HUES48 (cell line): ENCODE measurements at regions not wholly inside any gene's neighbourhood (a gene's known extent, or its start where the extent isn't known, plus 50 kb on each side); places are given as distances from the start of the nearest gene placed in this dataset.
A peak's percentile ranks its signal among the peaks of the same experiment; 100 is the strongest.
"Not testable (repeated sequence)": the region's sequence is repeated elsewhere in the genome, so short reads cannot be mapped to it uniquely, and the experiment has no call there.

Experiments used
- H3K27ac ChIP-seq: one replicate; pipeline ENCODE4 v1.7.0; 2013; ENCODE audit warnings: low read depth, low read length, inconsistent platforms
- H3K27me3 ChIP-seq: 2 replicates; pipeline ENCODE4 v1.6.1; 2013; ENCODE audit warnings: mild to moderate bottlenecking, low read length; ENCODE audit not compliant: control insufficient read depth, insufficient read depth
- H3K36me3 ChIP-seq: 2 replicates; pipeline ENCODE4 v1.6.1; 2013; ENCODE audit warnings: low read length; ENCODE audit not compliant: control insufficient read depth, insufficient read depth
- H3K4me1 ChIP-seq: 2 replicates; pipeline ENCODE4 v1.6.1; 2013; ENCODE audit warnings: mild to moderate bottlenecking, low read length; ENCODE audit not compliant: control insufficient read depth, insufficient read depth
- H3K4me3 ChIP-seq: 2 replicates; pipeline ENCODE4 v1.5.1; 2013; ENCODE audit warnings: mild to moderate bottlenecking, low read depth, low read length
- H3K9ac ChIP-seq: 2 replicates; pipeline ENCODE4 v1.6.1; 2013; ENCODE audit warnings: mild to moderate bottlenecking, low read depth, low read length, moderate library complexity
- H3K9me3 ChIP-seq: 2 replicates; pipeline ENCODE4 v1.6.1; 2013; ENCODE audit warnings: low read length; ENCODE audit not compliant: control insufficient read depth, insufficient read depth

GRCh38 chr6:63010962-63011361 lies 200.3 kb upstream of the FKBP1C start:
- H3K27me3 ChIP-seq, H3K9ac ChIP-seq, H3K9me3 ChIP-seq, H3K36me3 ChIP-seq, H3K4me3 ChIP-seq, H3K4me1 ChIP-seq: not testable (repeated sequence)
- peak overlapping the region; percentile 54 for H3K27ac ChIP-seq

- H3K36me3 ChIP-seq: no peaks in the 10 kb centered on the region
- no peak overlapping the region for H3K4me3 ChIP-seq
- H3K4me1 ChIP-seq: 0 out of 2 replicates have a peak, but pooled peaks cover 4% of the 10 kb centered on the region
- H3K9ac ChIP-seq: no peak overlapping the region
- H3K27ac ChIP-seq: no peak overlapping the region
- no peaks in the 10 kb centered on the region for H3K27me3 ChIP-seq
- H3K9me3 ChIP-seq: no peaks in the 10 kb centered on the region
These were observed 197.0 kb upstream of the FKBP1C start for GRCh38 chr6:63014290-63014689.

- Histone ChIP-seq H3K9ac (no peak overlapping the region), H3K27me3 (no peaks in the 10 kb centered on the region), H3K36me3 (no peaks in the 10 kb centered on the region), H3K9me3 (no peaks in the 10 kb centered on the region), H3K4me1 (no peaks in the 10 kb centered on the region), H3K27ac (no peak overlapping the region), H3K4me3 (no peak overlapping the region)
These were observed 188.6 kb upstream of the FKBP1C start for GRCh38 chr6:63022631-63023030.

- Histone ChIP-seq H3K36me3 (no peaks in the 10 kb centered on the region), H3K27ac (no peak overlapping the region), H3K9ac (no peak overlapping the region), H3K4me1 (no peaks in the 10 kb centered on the region), H3K27me3 (no peaks in the 10 kb centered on the region), H3K9me3 (no peaks in the 10 kb centered on the region), H3K4me3 (no peak overlapping the region)
These were observed 187.5 kb upstream of the FKBP1C start for GRCh38 chr6:63023726-63024125.

GRCh38 chr6:63049216-63049615 lies 162.1 kb upstream of the FKBP1C start:
- Histone ChIP-seq H3K9ac (no peak overlapping the region), H3K36me3 (no peaks in the 10 kb centered on the region), H3K27ac (no peak overlapping the region), H3K9me3 (no peaks in the 10 kb centered on the region), H3K4me3 (no peak overlapping the region), H3K27me3 (no peaks in the 10 kb centered on the region), H3K4me1 (no peaks in the 10 kb centered on the region)

GRCh38 chr6:63053206-63053605 lies 158.1 kb upstream of the FKBP1C start:
- H3K9ac ChIP-seq, H3K4me3 ChIP-seq, H3K4me1 ChIP-seq, H3K36me3 ChIP-seq, H3K27me3 ChIP-seq, H3K9me3 ChIP-seq, H3K27ac ChIP-seq: not testable (repeated sequence)

- Histone ChIP-seq H3K4me1 (no peaks in the 10 kb centered on the region), H3K36me3 (no peaks in the 10 kb centered on the region), H3K9ac (no peak overlapping the region), H3K27ac (no peak overlapping the region), H3K27me3 (no peaks in the 10 kb centered on the region), H3K9me3 (peaks cover 9% of the 10 kb centered on the region), H3K4me3 (0 out of 2 replicates have a peak overlapping the region, but pooled peaks have one; percentile 20)
These were observed 152.7 kb upstream of the FKBP1C start for GRCh38 chr6:63058601-63059000.

GRCh38 chr6:63063631-63064271 lies 147.5 kb upstream of the FKBP1C start:
- Histone ChIP-seq H3K27ac (no peak overlapping the region), H3K36me3 (no peaks in the 10 kb centered on the region), H3K4me1 (no peaks in the 10 kb centered on the region), H3K4me3 (no peak overlapping the region), H3K27me3 (no peaks in the 10 kb centered on the region), H3K9ac (no peak overlapping the region), H3K9me3 (peaks cover 9% of the 10 kb centered on the region)

- Histone ChIP-seq H3K27me3 (no peaks in the 10 kb centered on the region), H3K9ac (no peak overlapping the region), H3K36me3 (no peaks in the 10 kb centered on the region), H3K27ac (no peak overlapping the region), H3K4me1 (no peaks in the 10 kb centered on the region), H3K9me3 (peaks cover 9% of the 10 kb centered on the region), H3K4me3 (no peak overlapping the region)
These were observed 145.1 kb upstream of the FKBP1C start for GRCh38 chr6:63066055-63066704.

- Histone ChIP-seq H3K36me3 (no peaks in the 10 kb centered on the region), H3K9ac (no peak overlapping the region), H3K27me3 (no peaks in the 10 kb centered on the region), H3K4me3 (no peak overlapping the region), H3K4me1 (no peaks in the 10 kb centered on the region), H3K9me3 (no peaks in the 10 kb centered on the region), H3K27ac (no peak overlapping the region)
These were observed 116.3 kb upstream of the FKBP1C start for GRCh38 chr6:63094947-63095346.

GRCh38 chr6:63097222-63097621 lies 114.0 kb upstream of the FKBP1C start:
- no peak overlapping the region for H3K27ac ChIP-seq
- no peak overlapping the region for H3K9ac ChIP-seq
- no peaks in the 10 kb centered on the region for H3K27me3 ChIP-seq
- H3K4me3 ChIP-seq: no peak overlapping the region
- no peaks in the 10 kb centered on the region for H3K4me1 ChIP-seq
- no peaks in the 10 kb centered on the region for H3K9me3 ChIP-seq
- H3K36me3 ChIP-seq: no peaks in the 10 kb centered on the region
